Activated B cell treated with CpG ODN at 0.5 μM for 24 hours (primary cell): ENCODE measurements at regions not wholly inside any gene's neighbourhood (a gene's known extent, or its start where the extent isn't known, plus 50 kb on each side); places are given as distances from the start of the nearest gene placed in this dataset.
A peak's percentile ranks its signal among the peaks of the same experiment; 100 is the strongest.

ENCODE experiments used
- ATAC-seq: fragments of 200-7000 bp; cut with Tn5 transposase; one replicate; pipeline ENCODE4 v1.10.0; 2021; ENCODE audit warnings: low read depth, mild to moderate bottlenecking, moderate library complexity
- CTCF ChIA-PET: fragments of 350-600 bp; sonication (Branson Sonifier 250); formaldehyde crosslinking; loops from one replicate; lab custom pipeline; 2021; ENCODE audit warnings: antibody characterized with exemption; lab: Charles Lee
- POLR2A ChIA-PET: fragments of 350-600 bp; sonication (Branson Sonifier 250); formaldehyde crosslinking; loops from one replicate; lab custom pipeline; 2021; ENCODE audit warnings: antibody characterized with exemption; lab: Charles Lee
- DNase-seq: peaks from one replicate; pipeline ENCODE4 v3.0.0; 2022
- H3K27ac Mint-ChIP-seq: one replicate; pipeline ENCODE4 v1.8.0; 2020; ENCODE audit warnings: mixed read lengths
- H3K27me3 Mint-ChIP-seq: one replicate; pipeline ENCODE4 v1.8.0; 2021; ENCODE audit warnings: mixed read lengths
- H3K36me3 Mint-ChIP-seq: one replicate; pipeline ENCODE4 v1.8.0; 2021; ENCODE audit warnings: low read depth, mixed read lengths
- H3K4me1 Mint-ChIP-seq: one replicate; pipeline ENCODE4 v1.8.0; 2021; ENCODE audit warnings: mixed read lengths
- H3K4me3 Mint-ChIP-seq: one replicate; pipeline ENCODE4 v1.8.0; 2020; ENCODE audit warnings: mild to moderate bottlenecking, mixed read lengths
- H3K9me3 Mint-ChIP-seq: one replicate; pipeline ENCODE4 v1.8.0; 2020; ENCODE audit warnings: mixed read lengths
- CTCF ChIP-seq: fragments of 200-600 bp; IDR thresholded peaks from one replicate; pipeline ENCODE4 v1.8.0; 2022; ENCODE audit warnings: antibody characterized with exemption, mild to moderate bottlenecking
- intact Hi-C: fragments of 100-400 bp; cut with micrococcal nuclease; formaldehyde crosslinking; loops from one replicate; pipeline ENCODE4 v1.15.1; 2024

- DNase-seq (no peak), ATAC-seq (no peak)
- peaks cover 7% of the 10 kb centered on the region for H3K27me3 Mint-ChIP-seq
- H3K4me3 Mint-ChIP-seq, result no peak overlapping the region
- no peak for TF ChIP-seq CTCF
- POLR2A ChIA-PET, result no interaction called here
- intact Hi-C loops, result no loop called here
- H3K36me3 Mint-ChIP-seq, result no peaks in the 10 kb centered on the region
- CTCF ChIA-PET, result no interaction called here
- no peaks in the 10 kb centered on the region for H3K9me3 Mint-ChIP-seq
- no peaks in the 10 kb centered on the region for H3K4me1 Mint-ChIP-seq
- no peak overlapping the region for H3K27ac Mint-ChIP-seq
Observed at GRCh38 chr12:91786499-91787272, 359.0 kb downstream of the BTG1 start.

- ChIA-PET CTCF (no interaction called here), POLR2A (interaction anchor here (0.5 kb wide), 1 partner anchor 348 kb away, joined by 3 read pairs; no protein-coding TSS in a partner anchor)
- Mint-ChIP-seq H3K9me3 (no peaks in the 10 kb centered on the region), H3K27me3 (peaks cover 3% of the 10 kb centered on the region), H3K4me1 (no peaks in the 10 kb centered on the region), H3K36me3 (no peaks in the 10 kb centered on the region), H3K27ac (no peak overlapping the region), H3K4me3 (no peak overlapping the region)
- DNase-seq (no peak), ATAC-seq (no peak)
- intact Hi-C loops, result no loop called here
- TF ChIP-seq CTCF, result no peak
Observed at GRCh38 chr12:91785655-91786498, 359.8 kb downstream of the BTG1 start.

GRCh38 chr12:91781114-91781513 is 364.5 kb downstream of the BTG1 start:
- no peak for TF ChIP-seq CTCF
- Mint-ChIP-seq H3K4me3 (no peak overlapping the region), H3K36me3 (no peaks in the 10 kb centered on the region), H3K27me3 (no peaks in the 10 kb centered on the region), H3K4me1 (peaks cover 24% of the 10 kb centered on the region), H3K27ac (no peak overlapping the region), H3K9me3 (no peaks in the 10 kb centered on the region)
- CTCF ChIA-PET, result no interaction called here
- no peak for ATAC-seq
- POLR2A ChIA-PET, result no interaction called here
- no peak for DNase-seq
- intact Hi-C loops, result no loop called here

GRCh38 chr12:91778938-91779400 is 366.7 kb downstream of the BTG1 start:
- H3K36me3 Mint-ChIP-seq, result no peaks in the 10 kb centered on the region
- peaks cover 24% of the 10 kb centered on the region for H3K4me1 Mint-ChIP-seq
- H3K27ac Mint-ChIP-seq, result peak overlapping the region; percentile 88
- POLR2A ChIA-PET, result interaction anchor here (1.0 to 1.4 kb wide), 2 partner anchors 365 to 367 kb away, joined by 4 to 5 read pairs; partner anchors contain the start of gene BTG1
- intact Hi-C loops, result loop anchor here (1.0 kb wide), 1 partner anchor 814 kb away; no protein-coding TSS in a partner anchor
- DNase-seq, result no peak
- H3K27me3 Mint-ChIP-seq, result no peaks in the 10 kb centered on the region
- CTCF ChIA-PET, result interaction anchor here (1.6 kb wide), 1 partner anchor 33 kb away, joined by 7 read pairs; no protein-coding TSS in a partner anchor
- ATAC-seq, result peak; percentile 76
- TF ChIP-seq CTCF, result no peak
- peak overlapping the region; percentile 50 for H3K4me3 Mint-ChIP-seq
- no peaks in the 10 kb centered on the region for H3K9me3 Mint-ChIP-seq
